ENCODE measurements at regions not wholly inside any gene's neighbourhood (a gene's known extent, or its start where the extent isn't known, plus 50 kb on each side); places are given as distances from the start of the nearest gene placed in this dataset.

GRCh38 chr13:64256751-64257150 is 2841.1 kb upstream of the PCDH20 start:
- Histone ChIP-seq H3K27ac (ENCODE audit: low read depth in 1 of 2, low read length in 2 of 2) (no peak overlapping the region), H3K27me3 (ENCODE audit: control insufficient read depth in 4 of 4, insufficient read depth in 4 of 4, low read length in 3 of 4) (no peaks in the 10 kb centered on the region), H3K4me3 (ENCODE audit: low read depth in 1 of 3, low read length in 3 of 3) (no peak overlapping the region), H3K9ac (ENCODE audit: low read depth in 1 of 2, low read length in 2 of 2) (no peak overlapping the region), H3K4me1 (ENCODE audit: control insufficient read depth in 4 of 4, insufficient read depth in 4 of 4, low read length in 3 of 4) (no peaks in the 10 kb centered on the region), H3K36me3 (ENCODE audit: control insufficient read depth in 4 of 4, insufficient read depth in 3 of 4, low read depth in 1 of 4, low read length in 3 of 4) (no peaks in the 10 kb centered on the region), H3K9me3 (ENCODE audit: control insufficient read depth in 4 of 4, low read length in 3 of 4) (no peaks in the 10 kb centered on the region)
- no peak for DNase-seq (ENCODE audit: low spot score)
- WGBS = 66% methylated on average over 3 of the region's 3 CpGs
- no peak for TF ChIP-seq ATF3 (IDR thresholded peaks at IDR 0.05)
- no peak for TF ChIP-seq JUND (IDR thresholded peaks at IDR 0.05)
- no peak for TF ChIP-seq HNF4G (IDR thresholded peaks at IDR 0.05)
- no peak for TF ChIP-seq HNF4A (conservative IDR thresholded peaks at IDR 0.05)
- TF ChIP-seq, protein P1, sequence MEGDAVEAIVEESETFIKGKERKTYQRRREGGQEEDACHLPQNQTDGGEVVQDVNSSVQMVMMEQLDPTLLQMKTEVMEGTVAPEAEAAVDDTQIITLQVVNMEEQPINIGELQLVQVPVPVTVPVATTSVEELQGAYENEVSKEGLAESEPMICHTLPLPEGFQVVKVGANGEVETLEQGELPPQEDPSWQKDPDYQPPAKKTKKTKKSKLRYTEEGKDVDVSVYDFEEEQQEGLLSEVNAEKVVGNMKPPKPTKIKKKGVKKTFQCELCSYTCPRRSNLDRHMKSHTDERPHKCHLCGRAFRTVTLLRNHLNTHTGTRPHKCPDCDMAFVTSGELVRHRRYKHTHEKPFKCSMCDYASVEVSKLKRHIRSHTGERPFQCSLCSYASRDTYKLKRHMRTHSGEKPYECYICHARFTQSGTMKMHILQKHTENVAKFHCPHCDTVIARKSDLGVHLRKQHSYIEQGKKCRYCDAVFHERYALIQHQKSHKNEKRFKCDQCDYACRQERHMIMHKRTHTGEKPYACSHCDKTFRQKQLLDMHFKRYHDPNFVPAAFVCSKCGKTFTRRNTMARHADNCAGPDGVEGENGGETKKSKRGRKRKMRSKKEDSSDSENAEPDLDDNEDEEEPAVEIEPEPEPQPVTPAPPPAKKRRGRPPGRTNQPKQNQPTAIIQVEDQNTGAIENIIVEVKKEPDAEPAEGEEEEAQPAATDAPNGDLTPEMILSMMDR (IDR thresholded peaks at IDR 0.05; ENCODE audit: low read depth, low read length, missing input control) = no peak
- TF ChIP-seq, protein P2, sequence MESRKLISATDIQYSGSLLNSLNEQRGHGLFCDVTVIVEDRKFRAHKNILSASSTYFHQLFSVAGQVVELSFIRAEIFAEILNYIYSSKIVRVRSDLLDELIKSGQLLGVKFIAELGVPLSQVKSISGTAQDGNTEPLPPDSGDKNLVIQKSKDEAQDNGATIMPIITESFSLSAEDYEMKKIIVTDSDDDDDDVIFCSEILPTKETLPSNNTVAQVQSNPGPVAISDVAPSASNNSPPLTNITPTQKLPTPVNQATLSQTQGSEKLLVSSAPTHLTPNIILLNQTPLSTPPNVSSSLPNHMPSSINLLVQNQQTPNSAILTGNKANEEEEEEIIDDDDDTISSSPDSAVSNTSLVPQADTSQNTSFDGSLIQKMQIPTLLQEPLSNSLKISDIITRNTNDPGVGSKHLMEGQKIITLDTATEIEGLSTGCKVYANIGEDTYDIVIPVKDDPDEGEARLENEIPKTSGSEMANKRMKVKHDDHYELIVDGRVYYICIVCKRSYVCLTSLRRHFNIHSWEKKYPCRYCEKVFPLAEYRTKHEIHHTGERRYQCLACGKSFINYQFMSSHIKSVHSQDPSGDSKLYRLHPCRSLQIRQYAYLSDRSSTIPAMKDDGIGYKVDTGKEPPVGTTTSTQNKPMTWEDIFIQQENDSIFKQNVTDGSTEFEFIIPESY (IDR thresholded peaks at IDR 0.05) = no peak
- no peak for TF ChIP-seq FOXA1 (IDR thresholded peaks at IDR 0.05)
- TF ChIP-seq FOXA2 (IDR thresholded peaks at IDR 0.05) = no peak
- no peak for TF ChIP-seq SP1 (IDR thresholded peaks at IDR 0.05)
- TF ChIP-seq REST (IDR thresholded peaks at IDR 0.05) = no peak
- no peak for TF ChIP-seq TAF1 (conservative IDR thresholded peaks at IDR 0.05)
- no peak for TF ChIP-seq YY1 (IDR thresholded peaks at IDR 0.05)
- no peak for TF ChIP-seq EGR1 (IDR thresholded peaks at IDR 0.05; ENCODE audit: low read depth in 2 of 2)
- TF ChIP-seq RXRA (IDR thresholded peaks at IDR 0.05) = no peak
- TF ChIP-seq GABPA (IDR thresholded peaks at IDR 0.05 in 1 of 2, conservative IDR thresholded peaks at IDR 0.05 in 1 of 2) = no peak

GRCh38 chr13:64255988-64256387 is 2840.3 kb upstream of the PCDH20 start:
- no peak for TF ChIP-seq TAF1 (conservative IDR thresholded peaks at IDR 0.05)
- TF ChIP-seq MAX (IDR thresholded peaks at IDR 0.05) = no peak
- TF ChIP-seq GABPA (IDR thresholded peaks at IDR 0.05 in 1 of 2, conservative IDR thresholded peaks at IDR 0.05 in 1 of 2) = no peak
- TF ChIP-seq REST (IDR thresholded peaks at IDR 0.05) = no peak
- TF ChIP-seq YY1 (IDR thresholded peaks at IDR 0.05) = no peak
- TF ChIP-seq FOXA1 (IDR thresholded peaks at IDR 0.05) = no peak
- TF ChIP-seq NR2F2 (IDR thresholded peaks at IDR 0.05) = no peak
- H3K9me3 ChIP-seq (ENCODE audit: control insufficient read depth in 4 of 4, low read length in 3 of 4) = peaks cover 0 to 5% (median 2%) of the 10 kb centered on the region in 4 donors

More at GRCh38 chr13:64255988-64256387, 2840.3 kb upstream of the PCDH20 start:
- DNase-seq (ENCODE audit: low spot score) = no peak
- Histone ChIP-seq H3K9ac (ENCODE audit: low read depth in 1 of 2, low read length in 2 of 2) (no peak overlapping the region), H3K27me3 (ENCODE audit: control insufficient read depth in 4 of 4, insufficient read depth in 4 of 4, low read length in 3 of 4) (no peaks in the 10 kb centered on the region), H3K27ac (ENCODE audit: low read depth in 1 of 2, low read length in 2 of 2) (no peak overlapping the region), H3K4me1 (ENCODE audit: control insufficient read depth in 4 of 4, insufficient read depth in 4 of 4, low read length in 3 of 4) (no peaks in the 10 kb centered on the region), H3K4me3 (ENCODE audit: low read depth in 1 of 3, low read length in 3 of 3) (no peak overlapping the region), H3K36me3 (ENCODE audit: control insufficient read depth in 4 of 4, insufficient read depth in 3 of 4, low read depth in 1 of 4, low read length in 3 of 4) (no peaks in the 10 kb centered on the region)
- WGBS = 65% methylated on average over 1 of the region's 1 CpG

Data from liver (tissue), 8 donors.